Left forelimb (tissue), 1 donor: ENCODE measurements at regions not wholly inside any gene's neighbourhood (a gene's known extent, or its start where the extent isn't known, plus 50 kb on each side); places are given as distances from the start of the nearest gene placed in this dataset.
"Not testable (repeated sequence)": the region's sequence is repeated elsewhere in the genome, so short reads cannot be mapped to it uniquely, and the experiment has no call there.

ENCODE experiments used
- DNase-seq: peaks from one replicate; pipeline ENCODE4 v3.0.0-alpha.2; 2018; ENCODE audit warnings: low spot score

DNA sequence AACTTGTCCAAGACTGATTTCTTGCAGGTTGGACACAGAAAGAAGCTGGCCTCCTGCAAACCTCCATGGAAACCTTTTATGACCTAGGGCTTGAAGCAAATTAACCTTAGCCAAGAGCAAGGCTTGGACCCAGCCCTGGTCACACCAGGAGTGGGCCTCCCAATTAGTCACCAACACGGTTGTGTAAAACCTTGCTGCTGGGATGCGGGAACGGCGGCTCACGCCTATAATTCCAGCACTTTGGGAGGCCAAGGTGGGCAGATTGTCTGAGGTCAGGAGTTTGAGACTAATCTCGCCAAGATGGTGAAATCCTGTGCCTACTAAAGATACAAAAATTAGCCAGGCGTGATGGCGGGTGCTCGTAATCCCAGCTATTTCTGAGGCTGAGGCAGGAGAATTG lies 419.9 kb downstream of the AASDHPPT start:
- DNase-seq: no peak

DNA sequence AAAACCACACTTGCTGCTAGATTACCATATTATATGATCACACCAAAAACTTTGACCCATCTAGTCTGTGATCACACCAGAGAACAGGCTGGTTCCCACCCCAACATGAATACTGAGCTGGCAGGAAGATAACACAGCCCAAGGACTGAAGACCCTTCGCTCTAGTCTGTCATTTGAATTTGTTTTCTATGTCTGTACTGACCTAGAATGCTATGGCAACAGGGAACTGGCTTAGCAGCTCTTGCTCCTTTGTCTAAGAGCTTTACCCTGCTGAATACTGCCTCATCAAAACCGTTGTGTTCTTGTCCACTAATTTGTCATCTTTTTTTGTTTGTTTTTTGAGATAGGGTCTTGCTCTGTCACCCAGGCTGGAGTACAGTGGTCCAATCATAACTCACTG lies 420.4 kb downstream of the AASDHPPT start:
- no peak for DNase-seq

DNA sequence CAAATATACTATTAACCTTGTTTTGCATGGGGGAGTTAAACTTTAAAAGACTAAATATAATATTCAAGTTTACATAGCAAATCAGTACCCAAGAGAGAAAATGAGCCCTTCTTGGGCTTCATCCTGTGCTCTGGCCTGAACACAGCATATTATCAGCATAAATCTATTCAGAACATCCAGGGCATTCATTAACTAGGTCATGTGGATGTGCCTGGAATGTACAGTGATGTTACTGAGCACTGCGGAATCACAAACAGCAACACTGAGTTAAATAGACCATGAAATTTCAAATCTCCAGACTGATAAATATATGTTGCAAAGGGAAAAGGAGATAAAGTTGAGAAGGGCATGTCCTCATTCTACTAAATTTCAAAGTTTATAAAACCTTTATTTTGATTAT lies 426.4 kb downstream of the AASDHPPT start:
- DNase-seq: no peak

DNA sequence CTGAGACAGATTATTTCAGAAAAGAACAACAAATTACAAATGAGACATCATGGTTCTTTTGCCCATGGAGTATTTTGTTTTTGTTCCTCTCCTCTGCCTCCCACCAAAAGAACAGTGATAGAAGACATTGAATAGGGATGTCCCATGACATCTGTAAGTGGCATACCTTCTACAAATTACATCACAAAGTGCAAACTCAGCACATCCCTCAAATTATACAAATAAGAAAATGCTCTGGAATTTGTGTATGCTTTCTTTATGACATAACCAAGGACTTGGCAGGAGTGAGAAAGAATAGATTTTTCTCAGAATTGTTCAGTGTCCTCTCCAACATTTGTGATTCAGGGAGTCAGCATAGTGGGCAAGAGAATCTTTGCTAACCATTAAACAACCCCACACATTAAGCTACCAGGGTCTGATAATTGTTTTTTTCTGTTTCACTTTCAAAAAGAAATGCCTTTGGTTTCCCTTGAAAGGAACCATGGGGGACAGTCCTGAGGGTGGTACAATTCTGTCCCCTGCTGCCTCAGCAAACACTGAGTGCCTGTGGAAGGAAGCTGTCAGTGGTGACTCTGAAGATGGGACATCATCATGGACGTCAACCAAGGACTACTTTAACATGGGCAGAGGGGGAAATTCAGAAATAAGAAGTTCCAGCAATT lies 430.3 kb downstream of the AASDHPPT start:
- DNase-seq: no peak

DNA sequence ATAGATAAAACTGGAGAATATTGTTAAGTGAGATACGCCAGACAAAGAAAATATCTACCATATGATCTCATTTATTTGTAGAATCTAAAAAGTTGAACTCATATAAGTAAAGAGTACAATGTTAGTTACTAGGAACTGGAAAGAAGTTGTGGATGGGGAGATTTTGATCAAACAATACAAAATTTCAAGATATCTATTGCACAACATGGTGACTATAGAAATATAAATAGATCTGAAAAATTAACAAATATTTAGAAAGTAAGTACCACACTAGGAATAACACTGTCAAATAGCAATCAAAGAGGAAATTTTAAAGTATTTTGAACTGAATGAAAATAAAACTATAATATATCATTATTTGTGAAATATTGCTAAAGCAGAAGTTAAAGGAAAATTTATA lies 437.2 kb downstream of the AASDHPPT start:
- DNase-seq: no peak

DNA sequence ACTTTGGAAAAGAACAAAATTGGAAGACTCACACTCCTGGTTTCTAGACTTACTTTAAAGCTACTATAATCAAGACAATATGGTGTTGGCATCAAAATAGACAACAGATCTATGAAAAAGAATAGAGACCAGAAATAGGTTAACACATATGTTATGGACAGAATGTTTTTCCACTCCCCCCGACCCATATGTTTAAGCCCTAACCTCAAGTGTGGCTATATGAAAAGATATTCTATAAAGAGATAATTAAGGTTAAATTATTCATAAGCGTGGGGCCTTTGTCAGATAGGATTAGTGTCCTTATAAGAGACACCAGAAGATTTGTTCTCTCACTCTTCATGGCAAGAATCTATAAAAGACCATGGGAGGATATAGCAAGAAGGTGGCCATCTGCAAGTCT lies 440.0 kb downstream of the AASDHPPT start:
- no peak for DNase-seq

DNA sequence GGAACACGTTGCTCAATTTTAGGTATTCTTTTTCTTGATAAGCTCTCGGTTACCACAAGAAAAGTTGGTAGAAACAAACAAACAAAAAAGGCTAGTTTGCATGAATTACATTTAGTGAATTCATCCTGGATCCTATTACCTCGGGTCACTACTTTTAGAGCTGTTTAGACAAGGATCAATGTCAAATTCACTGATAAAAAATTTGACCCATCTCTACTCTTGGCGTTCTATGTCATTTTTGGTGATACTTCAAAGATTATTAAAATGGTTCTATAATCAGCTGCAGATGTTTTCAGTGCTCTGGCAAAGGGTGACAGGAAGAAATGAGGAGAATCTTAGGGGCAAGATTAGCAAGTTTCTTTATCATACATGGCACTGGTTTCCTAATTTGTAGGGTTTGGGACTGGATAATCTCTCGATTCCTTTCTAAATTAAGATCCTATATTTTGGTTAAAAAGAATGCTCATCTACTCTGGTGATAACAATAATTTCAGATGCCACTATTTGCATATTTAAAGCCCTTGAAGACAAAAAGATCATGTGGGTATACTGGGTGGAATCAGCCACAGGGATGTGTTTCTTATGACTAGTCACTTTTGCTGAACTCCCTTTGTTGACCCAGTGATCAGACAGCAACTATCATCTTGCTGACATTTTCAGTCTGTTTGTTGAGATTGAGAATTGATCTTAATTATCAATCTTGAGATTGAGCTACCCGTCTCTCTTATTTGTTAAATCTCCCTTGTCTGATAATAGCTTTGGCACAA lies 442.9 kb downstream of the AASDHPPT start:
- DNase-seq: no peak

DNA sequence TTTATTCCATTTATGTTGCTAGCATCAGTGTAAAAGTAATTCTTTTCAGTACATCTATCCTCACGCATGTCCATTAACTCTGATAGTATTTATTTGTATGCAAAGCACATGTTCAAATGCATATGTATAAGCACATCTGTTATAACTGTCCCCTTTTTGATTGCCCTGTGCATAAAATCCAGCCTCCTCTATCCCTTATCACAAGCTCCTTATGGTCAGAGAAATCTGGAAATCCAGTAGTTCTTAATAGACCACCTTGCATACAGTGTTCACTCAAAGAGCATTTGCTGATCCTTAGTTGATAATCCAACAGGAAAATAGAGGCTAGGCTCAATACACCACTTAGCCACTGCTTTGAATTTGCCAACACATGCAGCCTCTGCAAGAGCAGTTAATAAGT lies 443.5 kb downstream of the AASDHPPT start:
- no peak for DNase-seq

DNA sequence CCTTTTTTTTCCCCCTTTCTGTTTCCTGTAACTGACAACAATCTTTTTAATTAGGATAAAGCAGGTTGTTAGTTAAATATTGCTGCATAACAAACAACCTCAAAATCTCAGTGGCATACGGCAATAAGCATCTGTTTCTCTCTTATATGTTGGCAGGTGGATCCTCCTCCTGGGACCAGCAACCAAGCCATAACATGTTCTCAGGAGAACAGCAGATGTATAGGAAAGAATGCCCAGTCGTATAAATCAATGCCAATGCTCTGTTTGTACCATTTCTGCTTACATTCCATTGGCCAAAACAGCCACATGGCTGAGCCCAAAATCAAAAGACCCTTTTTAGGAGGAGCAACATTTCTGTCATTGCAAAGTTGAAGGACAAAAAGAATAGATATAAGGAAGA lies 445.7 kb downstream of the AASDHPPT start:
- DNase-seq: no peak

DNA sequence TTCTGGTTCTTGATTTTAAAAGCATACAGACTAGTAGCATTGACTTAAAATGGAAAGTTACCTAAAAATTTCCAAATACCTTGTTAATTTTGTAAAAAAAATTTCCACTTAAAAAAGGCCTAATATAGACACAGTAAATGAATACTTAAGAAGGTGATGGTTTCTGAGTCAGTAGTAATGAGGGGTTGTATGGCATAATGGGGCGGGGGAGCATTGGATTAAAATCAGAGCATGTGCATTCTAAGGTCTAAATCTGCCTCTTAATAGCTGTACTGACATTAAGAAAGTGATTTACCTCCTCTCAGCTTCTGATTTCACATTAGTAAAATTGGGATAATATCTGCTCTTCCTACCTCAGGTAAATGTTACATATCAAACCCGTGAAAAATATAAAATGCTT lies 446.5 kb downstream of the AASDHPPT start:
- DNase-seq: no peak

DNA sequence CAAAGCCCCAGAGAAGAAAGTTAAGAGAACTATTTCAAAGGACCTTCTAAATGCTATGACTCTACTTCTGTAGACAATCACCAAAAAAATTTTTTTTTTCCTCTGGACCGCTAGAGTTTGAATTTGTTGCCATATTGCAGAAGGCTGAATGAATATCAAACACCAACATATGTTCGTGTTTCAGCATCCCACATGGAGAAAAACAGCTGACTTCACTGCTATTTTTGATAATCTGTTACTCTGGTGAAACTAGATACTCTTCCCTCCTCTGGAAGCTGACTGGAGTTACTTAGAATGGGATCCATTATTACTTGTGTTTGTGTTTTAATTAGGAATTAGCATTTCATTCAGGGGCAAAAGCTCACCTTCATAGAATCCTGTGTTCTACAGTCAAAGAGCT lies 447.0 kb downstream of the AASDHPPT start:
- no peak for DNase-seq

DNA sequence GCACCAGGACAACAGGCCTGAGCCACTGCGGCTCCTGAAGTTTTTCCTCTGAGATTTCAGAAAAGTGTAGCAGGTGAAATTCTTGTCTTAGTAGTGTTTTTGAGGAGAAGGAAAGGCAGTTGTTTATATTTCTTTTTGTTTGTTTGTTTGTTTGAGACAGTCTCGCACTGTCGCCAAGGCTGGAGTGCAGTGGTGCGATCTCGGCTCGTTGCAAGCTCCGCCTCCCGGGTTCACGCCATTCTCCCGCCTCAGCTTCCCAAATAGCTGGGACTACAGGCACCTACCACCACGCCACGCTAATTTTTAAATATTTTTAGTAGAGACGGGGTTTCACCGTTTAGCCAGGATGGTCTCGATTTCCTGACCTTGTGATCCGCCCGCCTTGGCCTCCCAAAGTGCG lies 454.2 kb downstream of the AASDHPPT start:
- not testable (repeated sequence) for DNase-seq

DNA sequence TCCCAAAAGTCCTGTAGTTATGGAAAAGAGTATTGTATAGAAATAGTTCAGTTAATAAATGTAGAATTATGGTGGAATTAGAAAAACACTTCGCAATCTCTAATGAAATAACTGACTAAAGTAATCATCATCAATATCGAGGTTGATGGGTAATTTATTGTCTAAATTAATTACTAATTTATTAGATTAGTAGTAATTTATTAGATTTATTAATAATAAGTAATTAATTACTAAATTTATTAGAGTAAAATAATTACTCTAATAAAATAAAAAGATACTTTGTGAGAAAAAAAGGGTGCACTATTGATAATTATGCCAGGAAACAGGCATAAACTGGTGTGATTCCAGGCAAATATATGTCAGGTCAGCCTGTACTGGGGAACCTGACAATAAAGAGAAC lies 455.6 kb downstream of the AASDHPPT start:
- DNase-seq: no peak

DNA sequence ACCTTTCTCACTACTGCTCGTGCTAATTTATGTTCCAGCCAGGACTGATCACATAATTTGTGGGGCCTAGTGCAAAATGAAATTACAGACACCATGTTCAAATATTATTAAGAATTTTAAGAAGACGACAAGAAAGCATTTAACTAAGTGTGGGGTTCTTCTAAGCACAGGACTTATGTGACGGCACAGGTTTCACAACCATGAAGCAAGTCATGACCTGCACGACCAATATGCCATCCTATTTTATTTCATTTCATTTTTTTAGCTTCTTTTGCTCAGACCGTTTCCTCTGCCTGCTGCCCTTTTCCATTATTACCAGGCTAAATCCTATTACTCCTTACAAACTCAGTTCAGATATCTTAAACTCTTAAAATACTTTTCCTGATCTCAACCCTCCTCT lies 462.5 kb downstream of the AASDHPPT start:
- DNase-seq: no peak

DNA sequence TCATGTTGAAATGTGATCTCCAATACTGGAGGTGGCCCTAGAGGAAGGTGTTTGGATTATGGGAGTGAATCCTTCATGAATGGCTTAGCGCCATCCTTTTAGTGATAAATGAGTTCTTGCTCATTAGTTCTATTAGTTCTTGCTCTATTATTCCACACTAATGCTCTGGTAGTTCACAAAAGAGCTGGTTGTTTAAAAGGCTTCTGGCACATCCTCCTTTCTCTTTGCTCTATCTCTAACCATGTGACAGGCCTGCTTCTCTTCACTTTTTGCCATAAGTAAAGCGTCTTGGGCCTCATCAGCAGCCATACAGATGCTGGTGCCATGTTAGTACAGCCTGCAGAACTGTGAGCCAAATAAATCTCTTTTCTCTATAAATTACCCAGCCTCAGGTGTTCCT lies 469.9 kb downstream of the GUCY1A2 start:
- DNase-seq: no peak

DNA sequence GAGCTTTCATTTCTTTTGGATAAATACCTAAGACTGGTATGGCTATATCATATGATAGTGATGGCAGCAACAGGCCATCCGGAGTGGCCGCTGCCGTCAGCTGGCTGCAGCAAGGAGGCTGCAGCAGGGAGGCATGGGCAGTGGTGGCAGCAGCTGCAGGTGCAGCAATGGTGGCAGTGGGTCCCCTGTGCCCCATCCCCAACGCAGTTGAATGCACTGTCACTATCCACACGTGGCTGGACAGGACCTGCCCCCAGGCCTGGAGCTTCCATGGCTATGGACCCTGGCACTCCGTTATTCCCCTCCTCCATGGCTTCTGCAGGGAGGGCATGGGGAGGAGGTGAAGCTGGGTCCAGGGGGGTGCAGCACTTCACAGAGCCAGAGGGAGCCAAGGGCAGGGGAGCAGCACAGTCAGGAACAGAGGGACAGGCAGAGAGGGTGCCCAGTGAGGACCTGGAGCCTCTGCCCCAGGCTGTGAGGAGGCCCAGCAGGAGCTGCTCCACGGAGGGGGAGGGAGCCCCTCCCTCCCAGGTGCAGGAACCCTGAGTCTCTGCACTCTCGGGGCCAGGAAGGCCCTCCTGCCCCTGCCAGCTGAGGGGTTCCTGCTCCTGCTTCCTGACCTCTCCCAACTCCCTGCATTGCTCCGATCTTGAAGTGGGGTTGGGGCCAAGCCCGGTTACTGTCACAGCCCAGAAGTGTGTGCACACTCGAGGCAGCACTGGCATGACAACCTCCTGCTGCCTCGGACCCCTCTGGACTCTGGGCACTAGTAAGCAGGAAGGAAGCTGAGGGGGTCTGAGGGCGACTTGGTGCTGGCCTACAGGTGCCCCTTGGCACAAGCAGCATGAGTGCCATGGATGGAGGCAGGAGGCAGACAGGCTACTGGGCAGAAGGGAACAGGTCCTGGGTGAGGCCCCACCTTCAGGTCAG lies 466.3 kb downstream of the GUCY1A2 start:
- peak; percentile 64 for DNase-seq

DNA sequence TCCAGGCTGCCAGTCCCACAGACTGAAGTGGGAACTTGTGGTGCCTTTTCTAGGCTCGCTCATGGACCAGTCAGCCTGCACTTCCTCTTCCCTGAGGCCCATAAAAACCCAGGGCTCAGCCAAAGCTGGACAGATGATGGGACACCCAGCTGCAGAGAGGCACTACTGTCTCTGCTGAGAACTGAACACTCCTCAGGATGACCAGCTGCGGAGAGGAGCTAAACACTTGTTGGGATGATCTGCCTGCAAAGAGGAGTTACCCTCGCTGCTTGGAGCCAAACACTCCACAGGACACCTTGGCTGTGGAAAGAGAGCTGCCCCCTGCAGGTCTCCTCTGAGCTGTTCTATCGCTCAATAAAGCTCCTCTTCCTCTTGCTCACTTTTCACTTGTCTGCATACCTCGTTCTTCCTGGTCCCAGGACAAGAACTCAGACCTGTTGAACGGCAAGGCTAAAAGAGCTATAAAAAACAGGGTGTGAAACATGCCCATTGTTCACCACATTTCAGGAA lies 465.5 kb downstream of the GUCY1A2 start:
- DNase-seq: no peak

DNA sequence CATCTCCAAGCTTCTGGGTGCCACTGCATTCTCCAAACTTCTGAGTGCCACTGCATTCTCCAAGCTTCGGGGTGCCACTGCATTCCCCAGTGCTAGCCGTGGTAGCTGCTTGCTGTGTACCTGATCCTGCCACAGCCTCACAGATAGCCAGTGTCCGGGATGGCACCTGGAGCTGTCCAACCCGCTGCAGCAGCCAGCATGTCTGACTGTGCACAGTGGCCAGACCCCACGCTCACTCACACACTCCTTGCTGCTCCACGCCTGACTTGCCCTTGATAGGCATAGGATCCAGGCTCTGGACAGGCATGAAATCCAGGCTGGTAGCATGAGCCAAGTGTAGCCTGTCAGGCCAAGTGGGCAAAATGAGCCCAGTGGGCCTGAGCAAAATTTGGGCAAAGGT lies 465.0 kb downstream of the GUCY1A2 start:
- no peak for DNase-seq

DNA sequence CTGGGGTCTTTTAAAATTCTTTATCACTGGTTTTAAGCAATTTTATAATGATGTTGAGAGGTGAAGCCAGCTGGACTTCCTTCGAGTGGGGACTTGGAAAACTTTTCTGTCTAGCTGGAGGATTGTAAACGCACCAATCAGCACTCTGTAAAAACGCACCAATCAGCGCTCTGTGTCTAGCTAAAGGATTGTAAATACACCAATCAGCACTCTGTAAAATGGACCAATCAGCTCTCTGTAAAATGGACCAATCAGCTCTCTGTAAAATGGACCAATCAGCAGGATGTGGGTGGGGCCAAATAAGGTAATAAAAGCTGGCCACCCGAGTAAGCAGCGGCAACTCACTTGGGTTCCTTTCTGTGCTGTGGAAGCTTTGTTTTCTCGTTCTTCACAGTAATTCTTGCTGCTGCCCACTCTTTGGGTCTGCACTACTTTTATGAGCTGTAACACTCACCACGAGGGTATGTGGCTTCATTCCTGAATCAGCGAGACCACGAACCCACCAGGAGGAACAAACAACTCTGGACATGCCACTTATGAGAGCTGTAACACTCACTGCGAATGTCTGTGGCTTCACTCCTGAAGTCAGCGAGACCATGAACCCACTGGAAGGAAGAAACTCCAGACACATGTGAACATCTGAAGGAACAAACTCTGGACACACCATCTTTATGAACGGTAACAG lies 462.6 kb downstream of the GUCY1A2 start:
- DNase-seq: not testable (repeated sequence)

DNA sequence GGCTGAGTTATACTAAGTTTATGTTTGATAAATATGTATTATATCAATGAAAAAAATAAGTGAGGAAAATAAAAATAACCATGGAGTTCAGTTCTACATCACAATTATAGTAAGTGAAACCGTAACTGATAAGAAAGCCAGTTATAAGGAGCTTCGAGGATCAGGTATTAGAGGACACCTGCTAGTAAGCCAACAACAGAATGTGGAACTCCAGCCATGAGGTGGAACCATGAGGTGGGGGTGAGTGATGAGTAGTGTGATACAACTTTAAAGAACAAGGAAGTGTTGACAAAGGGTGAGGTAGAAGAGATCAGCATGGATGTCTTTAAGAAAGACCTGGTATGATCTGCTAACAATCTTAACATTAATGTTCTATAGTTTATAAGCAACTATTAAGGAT lies 452.9 kb downstream of the GUCY1A2 start:
- DNase-seq: no peak

DNA sequence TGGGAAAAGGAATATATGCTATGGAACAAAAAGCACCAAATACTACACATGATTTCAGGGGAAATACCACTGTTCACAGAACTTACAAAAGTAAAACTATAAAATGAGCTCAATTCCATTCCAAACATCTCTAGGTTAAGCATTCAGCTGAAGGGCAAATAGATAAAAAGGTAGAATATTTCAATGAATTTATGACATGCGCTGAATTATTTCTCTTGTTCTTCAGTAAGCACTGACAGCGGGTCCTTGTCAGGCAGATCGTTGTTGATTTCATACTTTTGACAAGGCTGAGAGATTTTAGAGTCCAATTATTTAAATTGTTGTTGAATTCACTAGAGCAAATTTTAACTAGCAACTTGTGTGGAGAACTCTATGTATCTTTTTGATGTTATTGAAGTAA lies 449.6 kb downstream of the GUCY1A2 start:
- DNase-seq: no peak

DNA sequence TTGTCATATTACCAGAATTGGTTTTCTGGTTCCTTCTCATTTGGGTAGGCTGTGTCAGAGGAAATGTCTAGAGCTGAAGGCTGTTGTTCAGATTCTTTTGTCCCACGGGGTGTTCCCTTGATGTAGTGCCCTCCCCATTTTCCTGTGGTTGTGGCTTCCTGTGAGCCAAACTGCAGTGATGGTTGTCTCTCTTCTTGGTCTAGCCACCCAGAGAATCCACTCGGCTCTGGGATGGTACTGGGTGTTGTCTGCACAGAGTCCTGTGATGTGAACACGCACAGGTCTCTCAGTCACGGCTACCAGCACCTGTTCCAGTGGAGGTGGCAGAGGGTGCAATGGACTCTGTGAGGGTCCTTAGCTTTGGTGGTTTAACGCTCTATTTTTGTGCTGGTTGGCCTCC lies 440.9 kb downstream of the GUCY1A2 start:
- DNase-seq: not testable (repeated sequence)
